HepG2 (cell line): ENCODE measurements at regions not wholly inside any gene's neighbourhood (a gene's known extent, or its start where the extent isn't known, plus 50 kb on each side); places are given as distances from the start of the nearest gene placed in this dataset.

ENCODE experiments used
- RELA ChIP-seq: sonication (generic); formaldehyde crosslinking; IDR thresholded peaks from 2 replicates; pipeline ENCODE4 v1.4.0; 2020; ENCODE audit warnings: missing genetic modification reagents
- TF ChIP-seq, protein P1 (sequence below): sonication (generic); formaldehyde crosslinking; IDR thresholded peaks from 2 replicates; pipeline ENCODE4 v1.4.0; 2020; ENCODE audit warnings: mild to moderate bottlenecking, missing genetic modification reagents

GRCh38 chr2:16223841-16224177 is 283.5 kb downstream of the MYCN start:
- no peak for TF ChIP-seq RELA (CRISPR knock-in tag)
- TF ChIP-seq, protein P1, sequence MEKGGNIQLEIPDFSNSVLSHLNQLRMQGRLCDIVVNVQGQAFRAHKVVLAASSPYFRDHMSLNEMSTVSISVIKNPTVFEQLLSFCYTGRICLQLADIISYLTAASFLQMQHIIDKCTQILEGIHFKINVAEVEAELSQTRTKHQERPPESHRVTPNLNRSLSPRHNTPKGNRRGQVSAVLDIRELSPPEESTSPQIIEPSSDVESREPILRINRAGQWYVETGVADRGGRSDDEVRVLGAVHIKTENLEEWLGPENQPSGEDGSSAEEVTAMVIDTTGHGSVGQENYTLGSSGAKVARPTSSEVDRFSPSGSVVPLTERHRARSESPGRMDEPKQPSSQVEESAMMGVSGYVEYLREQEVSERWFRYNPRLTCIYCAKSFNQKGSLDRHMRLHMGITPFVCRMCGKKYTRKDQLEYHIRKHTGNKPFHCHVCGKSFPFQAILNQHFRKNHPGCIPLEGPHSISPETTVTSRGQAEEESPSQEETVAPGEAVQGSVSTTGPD: no peak
